ENCODE measurements at regions not wholly inside any gene's neighbourhood (a gene's known extent, or its start where the extent isn't known, plus 50 kb on each side); places are given as distances from the start of the nearest gene placed in this dataset.
"Not testable (repeated sequence)": the region's sequence is repeated elsewhere in the genome, so short reads cannot be mapped to it uniquely, and the experiment has no call there.

DNA sequence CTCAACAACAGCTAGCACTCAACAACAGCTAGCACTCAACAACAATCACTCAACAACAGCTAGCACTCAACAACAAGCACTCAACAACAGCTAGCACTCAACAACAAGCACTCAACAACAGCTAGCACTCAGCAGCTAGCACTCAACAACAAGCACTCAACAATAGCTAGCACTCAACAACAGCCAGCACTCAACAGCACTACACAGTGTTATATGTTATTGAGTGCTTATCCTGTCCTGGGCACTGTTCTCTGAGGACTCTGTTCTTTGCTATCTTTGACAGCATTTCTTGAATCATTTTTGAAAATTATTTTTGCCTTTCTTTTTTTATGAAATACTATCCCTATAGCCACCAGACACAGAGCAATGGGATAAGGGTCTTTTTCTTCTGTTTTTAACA is 176.4 kb downstream of the BCL2L11 start:
- H3K79me1 ChIP-seq (ENCODE audit: low read depth in 1 of 2, low read length in 2 of 2); H4K5ac ChIP-seq (ENCODE audit: low read depth, low read length); H2AK5ac ChIP-seq (ENCODE audit: low read depth, low read length); H3K56ac ChIP-seq (ENCODE audit: extremely low read depth, insufficient read depth, low read length); H3K27ac ChIP-seq (ENCODE audit: insufficient read depth, low read length); H3K23ac ChIP-seq (ENCODE audit: low read depth, low read length); H3K4me1 ChIP-seq (ENCODE audit: control insufficient read depth, insufficient read depth, low read length); H3K4me2 ChIP-seq (ENCODE audit: low read depth, low read length); H2AFZ ChIP-seq (replicated peaks; ENCODE audit: low read length, poor library complexity); H3K9me3 ChIP-seq (ENCODE audit: control insufficient read depth, insufficient read depth, low read length); H2BK20ac ChIP-seq (ENCODE audit: low read depth, low read length); H3K9me1 ChIP-seq (ENCODE audit: insufficient read depth, low read length); H3K36me3 ChIP-seq (ENCODE audit: control insufficient read depth, insufficient read depth, low read length); BruUV-seq (replicated peaks); H2BK5ac ChIP-seq (ENCODE audit: low read depth, low read length, poor library complexity, severe bottlenecking); DNase-seq; H2BK15ac ChIP-seq (ENCODE audit: low read depth, low read length); H4K91ac ChIP-seq (ENCODE audit: insufficient read depth, low read depth, low read length); H4K20me1 ChIP-seq (ENCODE audit: insufficient read depth, low read length); H3K18ac ChIP-seq (ENCODE audit: low read depth, low read length); H2AK9ac ChIP-seq (replicated peaks; ENCODE audit: low read depth, low read length, poor library complexity); ATAC-seq (ENCODE audit: low read depth); POLR2A ChIA-PET (ENCODE audit: unreplicated experiment); H3K4ac ChIP-seq (ENCODE audit: low read depth, low read length); CTCF ChIA-PET; H3K9ac ChIP-seq (ENCODE audit: low read depth, low read length); H3K27me3 ChIP-seq (ENCODE audit: control insufficient read depth, insufficient read depth, low read length); H3K14ac ChIP-seq (replicated peaks; ENCODE audit: low read depth, low read length); dilution Hi-C loops (cut with HindIII; ENCODE audit: low sequenced_read_pairs, unreplicated experiment); in situ Hi-C loops (cut with MboI; ENCODE audit: low sequenced_read_pairs); H4K8ac ChIP-seq (ENCODE audit: low read depth in 2 of 2, low read length in 2 of 2); intact Hi-C loops (cut with micrococcal nuclease); H2BK120ac ChIP-seq (ENCODE audit: low read depth, low read length); H3K4me3 ChIP-seq (ENCODE audit: insufficient read depth, low read depth, low read length): not testable (repeated sequence)

DNA sequence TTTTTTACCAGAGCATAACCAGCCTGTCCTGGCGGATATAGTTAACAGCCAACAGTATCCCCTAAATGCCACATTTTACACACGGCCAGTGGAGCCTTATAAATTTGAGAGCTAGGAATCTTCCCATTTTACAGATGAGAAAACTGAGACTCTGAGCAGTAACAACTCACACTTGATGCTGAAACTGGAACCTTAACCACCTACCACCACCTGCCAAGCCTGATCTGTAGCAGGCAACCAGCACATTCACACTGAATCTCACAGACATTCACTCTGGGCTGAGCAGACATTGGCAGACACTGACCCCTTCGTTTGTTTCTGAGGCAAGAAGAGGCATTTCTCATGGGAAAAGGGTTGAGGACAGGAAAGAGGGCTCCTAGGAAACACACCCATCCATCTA is 178.2 kb downstream of the BCL2L11 start:
- BruUV-seq (replicated peaks); H3K9ac ChIP-seq (ENCODE audit: low read depth, low read length); H3K79me1 ChIP-seq (ENCODE audit: low read depth in 1 of 2, low read length in 2 of 2); H3K9me3 ChIP-seq (ENCODE audit: control insufficient read depth, insufficient read depth, low read length); CTCF ChIA-PET; H3K56ac ChIP-seq (ENCODE audit: extremely low read depth, insufficient read depth, low read length); in situ Hi-C loops (cut with MboI; ENCODE audit: low sequenced_read_pairs); H2BK15ac ChIP-seq (ENCODE audit: low read depth, low read length); H3K36me3 ChIP-seq (ENCODE audit: control insufficient read depth, insufficient read depth, low read length); H3K4ac ChIP-seq (ENCODE audit: low read depth, low read length); H3K27me3 ChIP-seq (ENCODE audit: control insufficient read depth, insufficient read depth, low read length); H2AK5ac ChIP-seq (ENCODE audit: low read depth, low read length); H4K5ac ChIP-seq (ENCODE audit: low read depth, low read length); H3K23ac ChIP-seq (ENCODE audit: low read depth, low read length); H2BK120ac ChIP-seq (ENCODE audit: low read depth, low read length); ATAC-seq (ENCODE audit: low read depth); H2BK20ac ChIP-seq (ENCODE audit: low read depth, low read length); H3K4me1 ChIP-seq (ENCODE audit: control insufficient read depth, insufficient read depth, low read length); POLR2A ChIA-PET (ENCODE audit: unreplicated experiment); H3K27ac ChIP-seq (ENCODE audit: insufficient read depth, low read length); dilution Hi-C loops (cut with HindIII; ENCODE audit: low sequenced_read_pairs, unreplicated experiment); H3K14ac ChIP-seq (replicated peaks; ENCODE audit: low read depth, low read length); H2BK5ac ChIP-seq (ENCODE audit: low read depth, low read length, poor library complexity, severe bottlenecking); H3K18ac ChIP-seq (ENCODE audit: low read depth, low read length); intact Hi-C loops (cut with micrococcal nuclease); H2AFZ ChIP-seq (replicated peaks; ENCODE audit: low read length, poor library complexity); H4K20me1 ChIP-seq (ENCODE audit: insufficient read depth, low read length); H4K91ac ChIP-seq (ENCODE audit: insufficient read depth, low read depth, low read length); H3K4me3 ChIP-seq (ENCODE audit: insufficient read depth, low read depth, low read length); H4K8ac ChIP-seq (ENCODE audit: low read depth in 2 of 2, low read length in 2 of 2); H2AK9ac ChIP-seq (replicated peaks; ENCODE audit: low read depth, low read length, poor library complexity); H3K4me2 ChIP-seq (ENCODE audit: low read depth, low read length); DNase-seq; H3K9me1 ChIP-seq (ENCODE audit: insufficient read depth, low read length): not testable (repeated sequence)
- WGBS, 2 experiments (ENCODE audit: extremely low coverage in 2 of 2, insufficient read length in 1 of 2), result no CpG with 5 or more reads among the region's 3 CpGs
